ENCODE measurements at regions not wholly inside any gene's neighbourhood (a gene's known extent, or its start where the extent isn't known, plus 50 kb on each side); places are given as distances from the start of the nearest gene placed in this dataset.
A peak's percentile ranks its signal among the peaks of the same experiment; 100 is the strongest.

DNA sequence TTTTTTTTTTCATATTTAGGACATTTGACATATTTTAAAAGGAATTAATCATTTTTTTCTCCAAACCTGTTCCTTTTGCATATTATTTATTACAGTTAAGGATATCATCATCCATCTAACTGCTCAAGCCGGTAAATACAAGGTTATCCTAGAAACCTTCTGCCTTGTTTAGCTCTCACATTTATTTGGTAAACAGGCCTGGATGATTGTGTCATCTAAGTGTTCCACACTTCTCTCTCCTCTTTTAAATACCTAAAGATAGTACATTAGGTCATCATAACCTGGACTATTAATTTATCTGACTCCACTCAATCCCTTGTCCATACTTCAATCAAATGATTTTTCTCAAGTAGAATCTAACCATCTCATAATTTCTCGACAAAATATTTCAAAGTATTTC lies 511.7 kb upstream of the KLHL1 start:
- 88% methylated on average over 2 of the region's 2 CpGs for WGBS (ENCODE audit: low lambda C conversion rate, missing lambda C conversion rate)
- Histone ChIP-seq H3K27ac (no peak overlapping the region), H3K4me3 (no peak overlapping the region), H3K27me3 (no peaks in the 10 kb centered on the region), H4K20me1 (ENCODE audit: insufficient read depth, poor library complexity, severe bottlenecking) (no peaks in the 10 kb centered on the region), H3K9me2 (replicated peaks; ENCODE audit: insufficient read depth) (no peaks in the 10 kb centered on the region), H3K4me1 (ENCODE audit: insufficient read depth) (no peaks in the 10 kb centered on the region), H3K9me3 (ENCODE audit: low read depth) (no peaks in the 10 kb centered on the region), H3K4me2 (no peak overlapping the region), H3K36me3 (replicated peaks; ENCODE audit: insufficient read depth, low read depth) (no peaks in the 10 kb centered on the region), H2AFZ (no peak overlapping the region), H3K79me2 (no peaks in the 10 kb centered on the region)
- no peak for DNase-seq (ENCODE audit: low spot score)
- TF ChIP-seq CTCF (IDR thresholded peaks at IDR 0.05; ENCODE audit: poor library complexity) (no peak), EZH2 (IDR thresholded peaks at IDR 0.05; ENCODE audit: borderline replicate concordance) (no peak), EZH2phosphoT487 (IDR thresholded peaks at IDR 0.05; ENCODE audit: low read depth, severe bottlenecking, unreplicated experiment) (no peak)

DNA sequence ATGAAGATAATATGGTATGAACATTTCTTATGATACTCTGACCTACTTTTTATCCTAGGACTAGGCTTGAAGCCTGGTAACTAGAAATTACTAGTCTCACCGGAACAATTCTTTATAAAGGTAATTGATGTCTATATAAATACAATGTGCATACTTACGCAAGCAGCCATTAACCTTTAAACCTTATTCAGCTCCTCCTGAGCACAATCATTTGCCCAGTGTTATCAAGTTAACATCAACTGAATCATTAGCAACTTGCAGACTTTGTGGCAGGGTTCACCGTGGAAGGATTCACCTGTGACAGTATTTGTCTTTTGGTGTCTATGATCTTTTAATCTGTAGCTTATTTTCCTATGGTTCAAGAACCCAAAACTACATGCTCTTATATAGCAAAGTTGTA lies 508.6 kb upstream of the KLHL1 start:
- Histone ChIP-seq H3K36me3 (replicated peaks; ENCODE audit: insufficient read depth, low read depth) (no peaks in the 10 kb centered on the region), H3K9me3 (ENCODE audit: low read depth) (no peaks in the 10 kb centered on the region), H3K79me2 (no peaks in the 10 kb centered on the region), H3K27ac (no peak overlapping the region), H4K20me1 (ENCODE audit: insufficient read depth, poor library complexity, severe bottlenecking) (no peaks in the 10 kb centered on the region), H3K4me3 (no peak overlapping the region), H3K27me3 (no peaks in the 10 kb centered on the region), H3K4me2 (no peak overlapping the region), H2AFZ (no peak overlapping the region), H3K9me2 (replicated peaks; ENCODE audit: insufficient read depth) (no peaks in the 10 kb centered on the region), H3K4me1 (ENCODE audit: insufficient read depth) (no peaks in the 10 kb centered on the region)
- DNase-seq (ENCODE audit: low spot score), result peak; percentile 8
- 56% methylated on average over 3 of the region's 3 CpGs for WGBS (ENCODE audit: low lambda C conversion rate, missing lambda C conversion rate)
- TF ChIP-seq EZH2phosphoT487 (IDR thresholded peaks at IDR 0.05; ENCODE audit: low read depth, severe bottlenecking, unreplicated experiment), result no peak
- TF ChIP-seq CTCF (IDR thresholded peaks at IDR 0.05; ENCODE audit: poor library complexity), result no peak
- no peak for TF ChIP-seq EZH2 (IDR thresholded peaks at IDR 0.05; ENCODE audit: borderline replicate concordance)

DNA sequence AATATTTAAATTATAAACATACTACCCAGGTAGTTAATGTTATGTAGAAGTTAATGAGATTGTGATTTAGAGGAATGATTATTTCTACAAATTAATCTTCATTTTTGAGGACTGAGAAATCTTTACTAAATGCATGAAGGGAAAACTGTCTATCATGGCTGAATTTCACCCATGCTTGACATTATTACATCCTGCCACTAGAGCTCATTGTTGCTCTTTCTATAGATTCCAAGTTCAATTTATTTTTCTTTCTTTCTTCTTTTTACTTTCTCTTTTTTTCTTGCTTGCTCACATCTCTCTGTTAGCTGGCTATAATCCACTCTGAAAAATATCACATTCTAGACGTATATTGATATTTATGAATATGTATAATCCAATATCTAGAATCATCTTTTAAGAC lies 505.0 kb upstream of the KLHL1 start:
- no peaks in the 10 kb centered on the region for H3K9me2 ChIP-seq (replicated peaks; ENCODE audit: insufficient read depth)
- 41% methylated on average over 1 of the region's 1 CpG for WGBS (ENCODE audit: low lambda C conversion rate, missing lambda C conversion rate)

More for the DNA sequence above, 505.0 kb upstream of the KLHL1 start:
- H3K4me2 ChIP-seq, result no peak overlapping the region
- H3K36me3 ChIP-seq (replicated peaks; ENCODE audit: insufficient read depth, low read depth), result no peaks in the 10 kb centered on the region
- peak; percentile 9 for DNase-seq (ENCODE audit: low spot score)
- TF ChIP-seq EZH2phosphoT487 (IDR thresholded peaks at IDR 0.05; ENCODE audit: low read depth, severe bottlenecking, unreplicated experiment), result no peak
- TF ChIP-seq EZH2 (IDR thresholded peaks at IDR 0.05; ENCODE audit: borderline replicate concordance), result no peak
- TF ChIP-seq CTCF (IDR thresholded peaks at IDR 0.05; ENCODE audit: poor library complexity), result peak; percentile 51
- H3K9me3 ChIP-seq (ENCODE audit: low read depth), result no peaks in the 10 kb centered on the region
- no peaks in the 10 kb centered on the region for H3K4me1 ChIP-seq (ENCODE audit: insufficient read depth)
- no peak overlapping the region for H3K4me3 ChIP-seq
- no peaks in the 10 kb centered on the region for H4K20me1 ChIP-seq (ENCODE audit: insufficient read depth, poor library complexity, severe bottlenecking)
- H3K27ac ChIP-seq, result no peak overlapping the region
- H3K79me2 ChIP-seq, result no peaks in the 10 kb centered on the region
- no peak overlapping the region for H2AFZ ChIP-seq
- H3K27me3 ChIP-seq, result no peaks in the 10 kb centered on the region

All from hepatocyte (in vitro differentiated cells).